Caco-2 (cell line): ENCODE measurements at regions not wholly inside any gene's neighbourhood (a gene's known extent, or its start where the extent isn't known, plus 50 kb on each side); places are given as distances from the start of the nearest gene placed in this dataset.

Experiments used
- BruUV-seq: library from RNA; stranded (reverse); fragments of 400-500 nt; replicated peaks from 2 replicates; lab custom pipeline; 2021; lab: Mats Ljungman, UMichigan
- CTCF ChIA-PET: fragments of 300-600 bp; sonication (Branson Sonifier 250); formaldehyde crosslinking; loops from one replicate; lab custom pipeline; 2022; ENCODE audit warnings: antibody characterized with exemption; lab: Charles Lee
- POLR2A ChIA-PET: fragments of 300-600 bp; sonication (Branson Sonifier 250); formaldehyde crosslinking; loops from one replicate; lab custom pipeline; 2022; ENCODE audit warnings: antibody characterized with exemption; lab: Charles Lee
- DNase-seq, 2 experiments: peaks; one replicate each; pipeline versions ENCODE4 v3.0.0 to v3.0.0-alpha.2; 2020 to 2022
- H3K27me3 ChIP-seq: replicated peaks from 2 replicates; pipeline ENCODE4 v1.6.0; 2011; ENCODE audit warnings: low read length; ENCODE audit not compliant: control insufficient read depth, insufficient read depth
- H3K36me3 ChIP-seq: 2 replicates; pipeline ENCODE4 v1.5.1; 2011; ENCODE audit warnings: low read length; ENCODE audit not compliant: control insufficient read depth, insufficient read depth
- H3K4me1 ChIP-seq: fragments of 250-450 bp; sonication (Bioruptor Pico); 2 replicates; pipeline ENCODE4 v1.5.1; 2020; ENCODE audit warnings: mild to moderate bottlenecking
- H3K4me3 ChIP-seq: 2 replicates; pipeline ENCODE4 v1.5.1; 2011; ENCODE audit warnings: low read depth, mild to moderate bottlenecking, control low read depth, low read length
- H3K9me3 ChIP-seq: fragments of 250-450 bp; sonication (Bioruptor Pico); 2 replicates; pipeline ENCODE4 v1.5.1; 2020; ENCODE audit warnings: mild to moderate bottlenecking, moderate library complexity
- H3K27ac Mint-ChIP-seq: one replicate; pipeline ENCODE4 v1.8.0; 2022; ENCODE audit warnings: mixed read lengths; ENCODE audit not compliant: unreplicated experiment
- H3K27me3 Mint-ChIP-seq: one replicate; pipeline ENCODE4 v1.8.0; 2022; ENCODE audit warnings: mixed read lengths; ENCODE audit not compliant: insufficient read depth, unreplicated experiment
- H3K36me3 Mint-ChIP-seq: one replicate; pipeline ENCODE4 v1.8.0; 2022; ENCODE audit warnings: mild to moderate bottlenecking, mixed read lengths; ENCODE audit not compliant: insufficient read depth, unreplicated experiment
- H3K4me1 Mint-ChIP-seq: one replicate; pipeline ENCODE4 v1.8.0; 2022; ENCODE audit warnings: low read depth, mixed read lengths; ENCODE audit not compliant: unreplicated experiment
- H3K4me3 Mint-ChIP-seq: one replicate; pipeline ENCODE4 v1.8.0; 2022; ENCODE audit warnings: mild to moderate bottlenecking, moderate library complexity, mixed read lengths; ENCODE audit not compliant: unreplicated experiment
- H3K9me3 Mint-ChIP-seq: one replicate; pipeline ENCODE4 v1.8.0; 2022; ENCODE audit warnings: mixed read lengths; ENCODE audit not compliant: unreplicated experiment
- CTCF ChIP-seq, 2 experiments: fragments of 200-600 bp in 1 of 2; IDR thresholded peaks; 1 replicate in 1 of 2; 2 replicates in 1 of 2; pipeline versions ENCODE4 v1.5.1 to v1.8.0; 2011 to 2022; ENCODE audit warnings: antibody characterized with exemption in 1 of 2, control low read depth in 1 of 2, inconsistent platforms in 1 of 2, low read depth in 1 of 2, low read length in 1 of 2, mild to moderate bottlenecking in 1 of 2, moderate library complexity in 1 of 2; ENCODE audit not compliant: insufficient read depth in 1 of 2, severe bottlenecking in 1 of 2, unreplicated experiment in 1 of 2
- intact Hi-C: fragments of 100-400 bp; cut with micrococcal nuclease; formaldehyde crosslinking; loops from one replicate; pipeline ENCODE4 v1.10.0; 2022; ENCODE audit not compliant: unreplicated experiment

GRCh38 chr12:103207936-103208335 lies 250.5 kb downstream of the ASCL1 start:
- ChIA-PET CTCF (no interaction called here), POLR2A (no interaction called here)
- H3K4me1 Mint-ChIP-seq: no peaks in the 10 kb centered on the region

GRCh38 chr12:103241184-103241583 lies 254.6 kb downstream of the C12orf42 start:
- H3K4me3 ChIP-seq: no peak overlapping the region
- peaks cover 5% of the 10 kb centered on the region for H3K4me1 Mint-ChIP-seq
- H3K27me3 ChIP-seq: no peaks in the 10 kb centered on the region
- H3K27ac Mint-ChIP-seq: no peak overlapping the region
- no peak for DNase-seq
- H3K36me3 ChIP-seq: no peaks in the 10 kb centered on the region
- POLR2A ChIA-PET: no interaction called here
- H3K4me3 Mint-ChIP-seq: no peak overlapping the region
- BruUV-seq: no TSS peak
- H3K36me3 Mint-ChIP-seq: no peaks in the 10 kb centered on the region
- no peak for TF ChIP-seq CTCF (IDR thresholded peaks at IDR 0.05; ENCODE audit: insufficient read depth in 1 of 2, low read depth in 1 of 2, low read length in 1 of 2, severe bottlenecking in 1 of 2, unreplicated experiment in 1 of 2)
- intact Hi-C loops: no loop called here
- no peaks in the 10 kb centered on the region for H3K9me3 ChIP-seq
- CTCF ChIA-PET: interaction anchor here (0.7 kb wide), 1 partner anchor 302 kb away, joined by 3 read pairs; no protein-coding TSS in a partner anchor
- no peaks in the 10 kb centered on the region for H3K4me1 ChIP-seq
- no peaks in the 10 kb centered on the region for H3K27me3 Mint-ChIP-seq
- H3K9me3 Mint-ChIP-seq: no peaks in the 10 kb centered on the region

More at GRCh38 chr12:103207936-103208335, 250.5 kb downstream of the ASCL1 start:
- Histone ChIP-seq H3K9me3 (no peaks in the 10 kb centered on the region), H3K4me1 (no peaks in the 10 kb centered on the region), H3K4me3 (no peak overlapping the region), H3K27me3 (no peaks in the 10 kb centered on the region), H3K36me3 (no peaks in the 10 kb centered on the region)
- Mint-ChIP-seq H3K27me3 (no peaks in the 10 kb centered on the region), H3K36me3 (no peaks in the 10 kb centered on the region), H3K9me3 (no peaks in the 10 kb centered on the region), H3K27ac (no peak overlapping the region), H3K4me3 (no peak overlapping the region)
- BruUV-seq: no TSS peak
- intact Hi-C loops: no loop called here
- DNase-seq: no peak
- TF ChIP-seq CTCF (IDR thresholded peaks at IDR 0.05; ENCODE audit: insufficient read depth in 1 of 2, low read depth in 1 of 2, low read length in 1 of 2, severe bottlenecking in 1 of 2, unreplicated experiment in 1 of 2): no peak

DNA sequence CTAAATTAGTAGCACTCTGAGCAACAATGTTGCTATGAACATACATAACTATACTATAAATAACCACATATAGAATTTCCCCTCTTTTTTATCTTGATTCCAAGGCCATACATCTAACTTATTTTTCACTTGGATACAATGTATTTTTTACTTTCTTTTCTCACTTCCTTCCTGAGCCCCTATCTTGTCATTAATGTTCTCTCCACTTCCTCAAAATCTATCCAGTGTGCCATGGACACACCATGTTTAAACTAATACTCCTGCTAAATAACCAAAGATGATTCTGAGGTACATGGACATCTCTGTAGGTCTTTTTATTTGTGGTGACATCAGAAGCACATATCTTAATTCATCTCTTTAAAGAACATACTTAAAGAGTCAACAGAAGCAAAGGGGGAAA lies 251.2 kb downstream of the C12orf42 start:
- no peaks in the 10 kb centered on the region for H3K36me3 Mint-ChIP-seq
- ChIA-PET POLR2A (no interaction called here), CTCF (no interaction called here)
- DNase-seq: no peak
- H3K4me1 Mint-ChIP-seq: peaks cover 11% of the 10 kb centered on the region
- Histone ChIP-seq H3K27me3 (no peaks in the 10 kb centered on the region), H3K36me3 (no peaks in the 10 kb centered on the region), H3K4me1 (no peaks in the 10 kb centered on the region), H3K4me3 (no peak overlapping the region), H3K9me3 (no peaks in the 10 kb centered on the region)
- intact Hi-C loops: no loop called here
- BruUV-seq: no TSS peak
- no peak overlapping the region for H3K27ac Mint-ChIP-seq
- H3K9me3 Mint-ChIP-seq: no peaks in the 10 kb centered on the region
- H3K4me3 Mint-ChIP-seq: no peak overlapping the region
- no peak for TF ChIP-seq CTCF (IDR thresholded peaks at IDR 0.05; ENCODE audit: insufficient read depth in 1 of 2, low read depth in 1 of 2, low read length in 1 of 2, severe bottlenecking in 1 of 2, unreplicated experiment in 1 of 2)
- no peaks in the 10 kb centered on the region for H3K27me3 Mint-ChIP-seq
